H1 (cell line): ENCODE measurements at regions not wholly inside any gene's neighbourhood (a gene's known extent, or its start where the extent isn't known, plus 50 kb on each side); places are given as distances from the start of the nearest gene placed in this dataset.

Experiments used
- NRF1 ChIP-seq: IDR thresholded peaks from 2 replicates; pipeline ENCODE4 v1.6.1; 2011; ENCODE audit warnings: mild to moderate bottlenecking, low read depth, low read length, improper control_type of control experiment
- PHF8 ChIP-seq: fragments of 200-600 bp; sonication (generic); conservative IDR thresholded peaks from 2 replicates; pipeline ENCODE4 v1.7.1; 2012; ENCODE audit warnings: low read depth, mild to moderate bottlenecking, inconsistent platforms, low read length, moderate library complexity
- RFX5 ChIP-seq: IDR thresholded peaks from 2 replicates; pipeline ENCODE4 v1.6.1; 2011; ENCODE audit warnings: low read depth, low read length, improper control_type of control experiment, borderline replicate concordance
- SP1 ChIP-seq: IDR thresholded peaks from 2 replicates; pipeline ENCODE4 v1.6.1; 2011; ENCODE audit warnings: low read depth, low read length
- TAF1 ChIP-seq: IDR thresholded peaks from 2 replicates; pipeline ENCODE4 v1.6.1; 2011; ENCODE audit warnings: mild to moderate bottlenecking, low read depth, low read length
- TAF7 ChIP-seq: optimal IDR thresholded peaks from 2 replicates; pipeline ENCODE3; 2011; ENCODE audit warnings: low read depth, mild to moderate bottlenecking, inconsistent platforms, low read length, moderate library complexity, borderline replicate concordance

GRCh38 chr14:42421377-42422078 lies 814.9 kb downstream of the LRFN5 start (continued):
- TF ChIP-seq PHF8 (no peak), SP1 (no peak), TAF1 (no peak), RFX5 (no peak), TAF7 (no peak), NRF1 (no peak)
